ENCODE measurements at regions not wholly inside any gene's neighbourhood (a gene's known extent, or its start where the extent isn't known, plus 50 kb on each side); places are given as distances from the start of the nearest gene placed in this dataset.
"Not testable (repeated sequence)": the region's sequence is repeated elsewhere in the genome, so short reads cannot be mapped to it uniquely, and the experiment has no call there.

DNA sequence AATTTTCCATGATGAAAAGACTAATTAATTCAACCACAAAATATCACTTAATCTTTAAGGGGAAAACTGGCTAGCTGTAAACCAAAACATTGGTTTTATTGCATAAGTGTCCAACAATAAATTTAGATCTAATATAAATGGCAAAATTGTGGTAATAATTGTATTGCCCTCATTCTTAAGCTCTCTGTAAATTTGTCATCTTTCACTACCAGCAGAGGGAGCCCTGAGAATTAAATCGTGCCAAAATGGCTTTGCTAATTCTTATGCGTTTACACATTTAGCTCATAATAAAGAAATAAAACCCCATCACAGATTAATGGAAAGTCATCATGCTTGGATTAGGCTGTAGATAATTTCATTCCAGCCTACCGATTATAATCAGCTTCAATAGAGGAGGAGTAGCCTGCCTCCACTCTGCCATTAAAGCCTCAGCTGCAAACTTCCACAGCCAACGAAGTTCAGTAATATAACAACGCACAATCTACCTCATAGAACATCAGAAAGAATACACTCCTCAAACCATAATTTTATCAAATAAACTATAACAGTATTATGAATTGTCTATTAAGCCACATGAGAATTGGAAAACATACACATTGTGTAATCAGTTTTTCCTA, 70.0 kb upstream of the ATP5MC3 start:
- no peak for DNase-seq (ENCODE audit: low read depth)

DNA sequence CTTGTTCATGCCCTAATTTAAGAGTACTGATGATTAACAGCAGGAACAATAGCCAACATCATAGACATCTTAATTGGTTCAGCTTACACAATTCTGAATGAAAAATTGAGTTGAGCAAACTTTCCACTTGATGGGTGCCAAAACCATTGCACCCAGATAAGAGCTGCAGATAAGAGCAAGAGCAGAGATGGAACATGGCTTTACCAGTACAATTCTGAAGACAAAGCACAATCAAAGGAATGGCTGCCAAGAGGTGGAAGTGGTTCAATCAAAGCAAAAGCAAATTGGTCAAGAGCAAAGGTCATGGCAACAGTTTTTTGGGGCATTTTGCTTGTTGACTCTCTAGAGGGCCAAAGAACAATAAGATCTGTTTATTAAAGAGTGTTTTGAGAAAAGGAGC, 65.6 kb upstream of the ATP5MC3 start:
- no peak for DNase-seq (ENCODE audit: low read depth)

DNA sequence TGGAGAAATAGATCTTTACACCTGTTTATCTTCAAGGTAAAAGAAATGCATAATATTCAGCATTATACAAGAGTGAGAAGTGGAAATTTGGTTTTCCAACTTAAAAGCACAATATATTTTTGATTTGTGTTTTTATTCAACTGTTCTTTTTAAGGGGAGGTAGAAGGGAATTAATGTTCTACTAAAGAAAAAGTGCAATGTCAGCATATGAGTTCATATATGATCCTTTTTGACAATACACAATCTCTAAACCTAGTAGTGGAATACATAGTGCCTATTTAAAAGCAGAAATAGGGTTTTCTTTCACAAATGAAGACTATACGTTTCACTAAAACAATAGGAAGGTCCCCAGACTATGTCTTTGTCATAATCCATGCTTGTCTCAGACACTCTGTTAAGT, 63.2 kb upstream of the ATP5MC3 start:
- DNase-seq (ENCODE audit: low read depth): no peak

DNA sequence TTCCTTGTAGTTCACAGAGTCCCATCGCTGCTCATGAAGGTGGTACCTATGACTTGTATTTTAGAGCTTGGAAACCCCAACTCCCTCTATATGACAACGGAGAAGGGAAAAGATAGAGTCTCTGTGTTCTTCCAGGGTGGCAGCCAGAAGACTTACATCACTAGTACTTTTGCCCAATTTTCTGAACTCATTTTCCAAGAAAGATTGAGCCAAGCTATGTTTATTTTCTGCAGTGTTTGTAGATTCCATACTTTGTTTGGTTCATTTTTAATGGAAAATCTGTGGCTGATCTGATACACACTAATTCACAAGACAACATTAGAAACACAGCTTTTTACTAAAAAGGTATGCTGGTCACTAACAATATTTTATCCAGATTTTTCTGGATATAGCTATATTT, 60.2 kb upstream of the ATP5MC3 start:
- no peak for DNase-seq (ENCODE audit: low read depth)

DNA sequence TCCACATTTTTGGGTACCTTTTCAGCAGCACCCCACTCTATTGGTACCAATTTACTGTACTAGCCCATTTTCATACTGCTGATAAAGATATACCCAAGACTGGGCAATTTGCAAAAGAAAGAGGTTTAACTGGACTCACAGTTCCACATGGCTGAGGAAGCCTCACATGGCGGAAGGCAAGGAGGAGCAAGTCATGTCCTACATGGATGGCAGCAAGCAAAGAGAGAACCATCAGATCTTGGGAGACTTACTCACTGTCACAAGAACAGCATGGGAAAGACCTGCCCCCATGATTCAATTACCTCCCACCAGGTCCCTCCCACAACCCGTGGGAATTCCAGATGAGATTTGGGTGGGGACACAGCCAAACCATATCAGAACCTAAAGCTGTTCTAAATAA, 58.5 kb upstream of the ATP5MC3 start:
- not testable (repeated sequence) for DNase-seq (ENCODE audit: low read depth)

DNA sequence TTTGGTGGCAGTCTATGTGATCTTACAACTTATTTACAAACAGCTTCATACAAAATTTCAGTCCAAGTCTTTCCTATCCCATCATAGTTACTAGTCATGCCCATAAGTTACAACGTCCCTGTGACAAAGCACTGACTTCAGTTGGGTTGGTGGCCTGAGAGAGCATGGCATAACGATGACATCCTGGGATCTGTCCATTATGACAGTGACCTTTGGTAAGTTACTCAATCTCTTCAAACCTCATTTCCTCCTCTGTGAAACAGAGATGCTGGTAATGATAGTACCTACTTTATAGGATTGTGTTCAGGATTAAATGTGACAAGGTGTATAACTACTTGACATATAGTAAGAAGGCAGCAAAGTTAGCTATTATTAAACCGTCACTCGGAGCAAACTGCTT, 55.4 kb upstream of the ATP5MC3 start:
- no peak for DNase-seq (ENCODE audit: low read depth)

DNA sequence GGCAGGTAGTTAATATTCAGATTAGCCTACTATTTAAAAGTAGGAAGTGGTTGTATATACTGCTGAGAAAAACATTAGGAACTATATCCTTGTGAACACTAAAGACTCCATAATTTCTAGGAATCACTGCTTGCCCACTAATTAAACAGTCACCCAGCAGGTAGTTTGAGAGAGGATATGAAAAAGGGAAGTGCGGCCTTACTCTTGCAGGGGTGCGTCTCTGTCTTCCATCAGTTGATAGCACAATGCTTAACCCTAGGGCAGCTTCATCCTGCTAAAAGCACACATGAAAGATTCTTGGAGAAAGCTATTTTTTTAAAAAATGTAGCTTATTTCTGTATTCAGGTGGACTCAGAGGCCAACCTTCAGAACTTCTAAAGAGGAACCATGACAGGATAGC, 53.1 kb upstream of the ATP5MC3 start:
- no peak for DNase-seq (ENCODE audit: low read depth)

DNA sequence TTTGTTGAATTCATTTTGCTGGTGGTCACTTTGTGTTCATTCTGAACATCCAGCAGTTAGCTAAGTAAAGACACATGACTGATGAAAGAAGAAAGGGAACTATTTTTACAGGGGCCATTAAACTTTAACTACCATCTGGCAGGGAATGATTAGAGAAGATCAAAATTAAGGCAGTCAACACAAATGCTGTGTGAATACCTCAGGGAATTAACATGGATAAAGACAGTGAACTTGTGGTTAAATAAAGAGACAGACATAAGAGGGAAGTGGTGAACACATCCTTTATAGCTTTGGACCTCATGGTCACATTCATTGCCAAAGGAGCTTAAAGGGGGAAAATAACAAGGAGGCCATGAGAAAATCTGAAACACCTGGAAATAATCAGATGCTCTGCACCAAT, 52.6 kb upstream of the ATP5MC3 start:
- DNase-seq (ENCODE audit: low read depth): peak; percentile 26

DNA sequence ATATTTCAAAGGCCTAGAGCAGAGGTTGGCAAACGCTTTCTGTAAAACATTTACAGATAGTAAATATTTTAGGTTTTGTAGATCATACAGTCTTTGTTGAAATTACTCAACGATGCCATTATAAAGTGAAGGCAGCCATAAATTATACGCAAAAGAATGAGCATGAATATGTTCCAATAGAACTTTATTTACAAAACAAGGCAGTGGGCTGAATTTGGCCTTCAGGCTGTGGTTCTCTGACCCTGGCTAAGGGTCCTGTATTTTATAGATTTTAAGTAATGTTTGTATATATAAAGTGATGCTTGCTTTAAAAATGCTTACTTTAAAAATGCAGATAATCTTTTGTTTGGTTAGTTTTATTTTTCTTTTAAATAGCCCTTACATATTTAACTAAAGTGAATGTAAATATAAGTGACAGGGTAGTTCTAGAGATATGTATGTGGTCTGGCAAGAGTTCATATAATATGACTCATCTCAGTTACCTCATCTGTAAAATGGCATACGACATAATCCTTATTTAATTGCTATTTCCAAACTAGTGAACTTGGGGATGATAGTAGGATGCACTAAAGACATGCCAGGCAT, 51.7 kb upstream of the ATP5MC3 start:
- DNase-seq (ENCODE audit: low read depth): peak; percentile 28
